Right lobe of liver (tissue), 6 donors: ENCODE measurements at regions not wholly inside any gene's neighbourhood (a gene's known extent, or its start where the extent isn't known, plus 50 kb on each side); places are given as distances from the start of the nearest gene placed in this dataset.
"Not testable (repeated sequence)": the region's sequence is repeated elsewhere in the genome, so short reads cannot be mapped to it uniquely, and the experiment has no call there.

Experiments
- ATAC-seq, 4 donors: fragments of 200-7000 bp; cut with Tn5 transposase; one replicate each; pipeline ENCODE4 v1.9.1; 2020; ENCODE audit warnings: mild to moderate bottlenecking in 4 of 4, moderate library complexity in 4 of 4
- DNase-seq, 3 donors: peaks; one replicate each; pipeline ENCODE4 v3.0.0-alpha.2; 2020
- H3K27ac ChIP-seq, 3 donors: fragments of 200-600 bp; one replicate each; pipeline ENCODE4 v1.8.0; 2022
- H3K27me3 ChIP-seq, 2 donors: fragments of 200-600 bp; one replicate each; pipeline ENCODE4 v1.8.0; 2022
- H3K36me3 ChIP-seq, 4 donors: fragments of 200-600 bp; sonication (generic) in 1 of 4; one replicate each; pipeline versions ENCODE4 v1.5.1 to v1.8.0; 2017 to 2022; ENCODE audit warnings: control low read depth in 1 of 4
- H3K4me1 ChIP-seq, 4 donors: fragments of 200-600 bp; sonication (generic) in 1 of 4; one replicate each; pipeline versions ENCODE4 v1.5.1 to v1.8.0; 2017 to 2022; ENCODE audit warnings: control low read depth in 1 of 4
- H3K4me3 ChIP-seq, 3 donors: fragments of 200-600 bp; one replicate each; pipeline ENCODE4 v1.8.0; 2022
- H3K9me3 ChIP-seq, 4 donors: fragments of 200-600 bp; sonication (generic) in 1 of 4; one replicate each; pipeline versions ENCODE4 v1.5.1 to v1.8.0; 2017 to 2022; ENCODE audit warnings: control low read depth in 1 of 4
- POLR2A ChIP-seq: fragments of 450-650 bp; IDR thresholded peaks from one replicate; pipeline ENCODE4 v1.6.1; 2017; ENCODE audit warnings: antibody characterized with exemption, mild to moderate bottlenecking
- WGBS: methylation state at CpG from one replicate; pipeline ENCODE4 v1.1.6; 2018; ENCODE audit warnings: low coverage, low lambda C conversion rate; ENCODE audit not compliant: insufficient coverage; ENCODE audit errors: missing lambda C conversion rate; 5-methylcytosine and 5-hydroxymethylcytosine counted together
- intact Hi-C, 2 donors: fragments of 100-400 bp; cut with DNase I; formaldehyde crosslinking; loops; one replicate each; pipeline versions ENCODE4 v1.11.2 to v1.14.1; 2022
- TF ChIP-seq, protein P1 (sequence below), 4 donors: fragments of 200-600 bp in 3 of 4; fragments of 450-650 bp in 1 of 4; IDR thresholded peaks; one replicate each; pipeline versions ENCODE4 v1.5.1 to v1.8.0; 2016 to 2022; ENCODE audit warnings: antibody characterized with exemption in 4 of 4, mild to moderate bottlenecking in 2 of 4
- donor health status: DM: no; HTN: yes; CAD: no.
- donor health status: DM: no; HTN: no; CAD: no.
- donor health status: DM: no; HTN: no; CAD: no.
- donor health status: DM: no; HTN: yes; CAD: no.
- donor health status: DM: no; HTN: yes; CAD: no.

DNA sequence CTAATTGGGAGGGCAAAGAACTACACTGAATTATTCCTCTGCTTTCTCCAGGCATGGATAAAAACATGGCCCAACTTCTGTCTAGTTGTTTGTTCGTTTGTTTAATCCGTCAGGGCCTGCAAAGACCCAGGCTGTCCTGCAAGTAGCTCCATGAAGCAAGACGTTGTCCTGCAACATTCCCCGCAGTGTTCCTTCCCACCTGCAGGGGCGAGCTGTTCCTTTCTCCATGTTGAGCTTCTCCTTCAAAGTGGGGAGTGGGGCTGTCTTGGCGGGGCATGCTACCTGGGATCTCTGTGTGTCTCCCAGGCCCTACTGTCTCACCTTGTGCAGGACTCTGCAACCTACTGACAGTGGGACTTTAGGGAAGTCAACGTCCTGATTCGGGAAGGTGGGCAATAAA, 264.0 kb upstream of the SMIM21 start:
- no peaks in the 10 kb centered on the region for H3K36me3 ChIP-seq
- no peaks in the 10 kb centered on the region for H3K27me3 ChIP-seq
- ATAC-seq (no peak), DNase-seq (no peak)
- no peaks in the 10 kb centered on the region for H3K4me1 ChIP-seq
- H3K9me3 ChIP-seq: no peaks in the 10 kb centered on the region
- no peak overlapping the region for H3K27ac ChIP-seq
- intact Hi-C loops: no loop called here
- 57% methylated on average over 5 of the region's 8 CpGs for WGBS
- TF ChIP-seq POLR2A: no peak
- TF ChIP-seq, protein P1, sequence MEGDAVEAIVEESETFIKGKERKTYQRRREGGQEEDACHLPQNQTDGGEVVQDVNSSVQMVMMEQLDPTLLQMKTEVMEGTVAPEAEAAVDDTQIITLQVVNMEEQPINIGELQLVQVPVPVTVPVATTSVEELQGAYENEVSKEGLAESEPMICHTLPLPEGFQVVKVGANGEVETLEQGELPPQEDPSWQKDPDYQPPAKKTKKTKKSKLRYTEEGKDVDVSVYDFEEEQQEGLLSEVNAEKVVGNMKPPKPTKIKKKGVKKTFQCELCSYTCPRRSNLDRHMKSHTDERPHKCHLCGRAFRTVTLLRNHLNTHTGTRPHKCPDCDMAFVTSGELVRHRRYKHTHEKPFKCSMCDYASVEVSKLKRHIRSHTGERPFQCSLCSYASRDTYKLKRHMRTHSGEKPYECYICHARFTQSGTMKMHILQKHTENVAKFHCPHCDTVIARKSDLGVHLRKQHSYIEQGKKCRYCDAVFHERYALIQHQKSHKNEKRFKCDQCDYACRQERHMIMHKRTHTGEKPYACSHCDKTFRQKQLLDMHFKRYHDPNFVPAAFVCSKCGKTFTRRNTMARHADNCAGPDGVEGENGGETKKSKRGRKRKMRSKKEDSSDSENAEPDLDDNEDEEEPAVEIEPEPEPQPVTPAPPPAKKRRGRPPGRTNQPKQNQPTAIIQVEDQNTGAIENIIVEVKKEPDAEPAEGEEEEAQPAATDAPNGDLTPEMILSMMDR (IDR thresholded peaks at IDR 0.05): no peak
- no peak overlapping the region for H3K4me3 ChIP-seq

DNA sequence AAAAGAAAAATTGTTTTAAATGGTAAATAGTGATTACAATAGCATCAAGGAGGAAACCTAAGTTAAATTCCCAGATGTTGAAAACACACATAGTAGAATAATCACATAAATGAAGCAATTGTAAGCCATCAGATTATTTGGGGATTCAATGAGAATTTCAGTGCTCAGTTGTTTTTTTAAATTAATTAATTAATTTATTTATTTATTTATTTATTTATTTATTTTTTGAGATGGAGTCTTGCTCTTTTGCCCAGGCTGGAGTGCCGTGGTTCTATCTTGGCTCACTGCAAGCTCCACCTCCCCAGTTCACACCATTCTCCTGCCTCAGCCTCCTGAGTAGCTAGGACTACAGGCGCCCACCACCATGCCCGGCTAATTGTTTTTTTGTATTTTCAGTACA, 262.8 kb upstream of the SMIM21 start:
- H3K27me3 ChIP-seq, ATAC-seq, H3K9me3 ChIP-seq, intact Hi-C loops, DNase-seq, H3K4me1 ChIP-seq, H3K36me3 ChIP-seq, H3K27ac ChIP-seq, H3K4me3 ChIP-seq: not testable (repeated sequence)
- 62% methylated on average over 2 of the region's 3 CpGs for WGBS

DNA sequence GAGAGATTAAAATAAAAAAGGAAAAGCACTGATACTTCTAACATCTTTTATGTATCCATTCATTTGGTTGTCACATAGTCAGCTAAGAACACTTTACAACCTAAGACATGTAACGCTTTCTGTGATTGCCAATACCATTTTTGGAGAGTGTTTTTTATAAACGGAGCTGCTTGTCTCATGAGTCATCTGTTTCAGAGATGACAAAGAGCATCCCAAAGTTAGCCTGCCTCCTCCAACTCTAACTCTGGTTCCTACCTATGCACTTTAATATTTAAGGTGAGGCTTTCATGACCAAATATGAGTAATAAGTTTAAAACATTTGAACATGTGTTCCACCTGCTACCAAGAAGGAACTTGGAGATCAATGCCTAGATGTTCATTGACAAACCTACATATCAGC, 260.1 kb upstream of the SMIM21 start:
- TF ChIP-seq, protein P1 (IDR thresholded peaks at IDR 0.05): no peak
- TF ChIP-seq POLR2A: no peak
- no peak overlapping the region for H3K4me3 ChIP-seq
- no peak overlapping the region for H3K27ac ChIP-seq
- H3K36me3 ChIP-seq: no peaks in the 10 kb centered on the region
- H3K27me3 ChIP-seq: no peaks in the 10 kb centered on the region
- H3K9me3 ChIP-seq: no peaks in the 10 kb centered on the region
- ATAC-seq (no peak), DNase-seq (no peak)
- intact Hi-C loops: no loop called here
- H3K4me1 ChIP-seq: no peaks in the 10 kb centered on the region
- WGBS: 76% methylated on average over 2 of the region's 2 CpGs

DNA sequence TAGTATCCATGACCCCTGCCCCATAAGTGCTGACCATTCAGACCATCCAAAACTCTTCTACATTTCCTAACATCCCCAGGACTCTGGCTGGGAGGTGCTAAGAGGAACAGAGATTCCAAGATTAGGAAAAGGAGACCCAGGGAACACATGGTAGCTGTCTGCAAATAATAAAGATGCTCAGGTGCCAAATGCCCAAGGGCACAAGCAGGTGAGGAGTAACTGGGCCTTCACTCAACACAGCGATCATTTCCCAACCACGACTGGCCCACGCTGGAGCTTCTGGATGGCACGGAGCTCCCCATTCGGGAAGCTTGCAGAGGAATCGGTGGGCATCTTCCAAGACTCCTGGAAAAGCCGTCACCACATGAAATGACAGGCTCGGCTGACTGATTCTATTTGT, 255.9 kb upstream of the SMIM21 start:
- 47% methylated on average over 6 of the region's 8 CpGs for WGBS
- H3K36me3 ChIP-seq: no peaks in the 10 kb centered on the region
- DNase-seq (no peak), ATAC-seq (no peak)
- no peaks in the 10 kb centered on the region for H3K4me1 ChIP-seq
- H3K4me3 ChIP-seq: no peak overlapping the region
- TF ChIP-seq POLR2A: no peak
- TF ChIP-seq, protein P1 (IDR thresholded peaks at IDR 0.05): no peak
- intact Hi-C loops: no loop called here
- H3K9me3 ChIP-seq: no peaks in the 10 kb centered on the region
- H3K27me3 ChIP-seq: no peaks in the 10 kb centered on the region
- H3K27ac ChIP-seq: no peak overlapping the region

DNA sequence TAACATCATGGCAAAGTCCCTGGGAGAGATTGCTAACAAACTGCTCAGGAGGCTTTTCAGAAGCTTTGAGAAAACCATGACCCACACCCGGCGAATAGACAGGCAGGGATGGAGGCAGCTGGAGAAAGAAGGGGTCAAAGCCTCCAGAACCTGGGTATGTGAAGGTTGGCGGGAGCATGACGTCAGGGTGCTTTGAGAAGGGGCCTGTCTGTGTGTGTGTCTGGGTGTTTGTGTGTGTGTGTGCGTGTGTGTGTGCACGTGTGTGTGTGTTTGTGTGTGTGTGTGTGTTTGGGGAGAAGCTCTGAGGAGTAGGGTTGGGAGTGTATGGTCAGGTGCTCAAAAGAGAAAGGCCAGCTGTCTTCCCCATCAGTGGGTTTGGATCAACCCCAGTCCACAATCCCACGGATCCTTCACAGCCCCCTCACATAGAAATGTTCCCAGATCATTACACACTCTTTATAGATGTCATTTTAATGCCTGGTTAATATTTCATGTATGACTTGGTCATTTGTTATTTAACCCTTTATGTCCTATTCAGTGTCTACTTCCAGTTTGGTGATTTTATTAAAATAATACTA, 254.1 kb upstream of the SMIM21 start:
- 59% methylated on average over 6 of the region's 7 CpGs for WGBS
- intact Hi-C loops: no loop called here
- no peak for ATAC-seq

More for the DNA sequence above, 254.1 kb upstream of the SMIM21 start:
- Histone ChIP-seq H3K27me3 (no peaks in the 10 kb centered on the region), H3K9me3 (no peaks in the 10 kb centered on the region), H3K27ac (no peak overlapping the region), H3K36me3 (no peaks in the 10 kb centered on the region), H3K4me1 (no peaks in the 10 kb centered on the region), H3K4me3 (no peak overlapping the region)
- no peak for DNase-seq
- TF ChIP-seq POLR2A: no peak
- TF ChIP-seq, protein P1 (IDR thresholded peaks at IDR 0.05): no peak
